ENCODE measurements at regions not wholly inside any gene's neighbourhood (a gene's known extent, or its start where the extent isn't known, plus 50 kb on each side); places are given as distances from the start of the nearest gene placed in this dataset.

- no peak for DNase-seq
These were observed 259.3 kb downstream of the DCDC2C start for GRCh38 chr2:3962719-3963118.

DNA sequence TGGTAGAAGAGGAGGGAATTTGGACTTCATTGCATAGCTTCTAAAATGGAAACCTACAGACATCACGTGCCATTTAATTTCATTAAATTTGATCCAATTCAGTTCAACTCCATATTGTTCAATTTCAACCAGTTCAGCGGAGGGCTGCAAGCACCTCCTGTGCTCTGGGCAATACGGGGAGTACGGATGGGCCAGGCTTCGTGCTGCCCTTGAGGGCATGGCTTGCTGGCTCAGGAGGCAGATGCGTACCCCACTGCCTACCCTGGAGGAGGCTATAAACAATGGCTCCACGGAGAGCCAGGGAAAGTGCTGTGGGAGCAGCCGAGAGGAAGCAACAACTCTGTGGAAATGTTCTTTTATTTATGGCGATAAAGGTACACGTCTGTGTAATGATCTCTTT is 261.8 kb downstream of the DCDC2C start:
- no peak for DNase-seq

DNA sequence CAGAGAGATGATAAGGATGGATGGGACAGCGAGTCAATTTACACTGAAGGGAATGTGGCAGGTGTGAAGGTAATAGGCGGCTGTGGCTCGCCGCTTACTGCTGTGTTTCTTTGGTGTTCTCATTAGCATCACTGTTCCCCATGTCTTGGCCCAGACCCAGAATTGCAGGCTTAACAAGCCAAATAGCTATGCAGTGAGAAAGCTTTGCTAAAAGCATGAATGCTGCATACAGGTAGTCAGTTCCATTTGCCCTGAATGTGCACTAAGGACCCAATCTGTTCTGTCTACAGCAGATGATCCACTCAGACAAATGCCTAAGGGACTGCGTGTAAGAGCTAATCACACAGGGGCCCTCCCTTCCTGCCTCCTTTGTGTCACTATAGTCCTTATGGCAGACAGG is 262.6 kb downstream of the DCDC2C start:
- no peak for DNase-seq

DNA sequence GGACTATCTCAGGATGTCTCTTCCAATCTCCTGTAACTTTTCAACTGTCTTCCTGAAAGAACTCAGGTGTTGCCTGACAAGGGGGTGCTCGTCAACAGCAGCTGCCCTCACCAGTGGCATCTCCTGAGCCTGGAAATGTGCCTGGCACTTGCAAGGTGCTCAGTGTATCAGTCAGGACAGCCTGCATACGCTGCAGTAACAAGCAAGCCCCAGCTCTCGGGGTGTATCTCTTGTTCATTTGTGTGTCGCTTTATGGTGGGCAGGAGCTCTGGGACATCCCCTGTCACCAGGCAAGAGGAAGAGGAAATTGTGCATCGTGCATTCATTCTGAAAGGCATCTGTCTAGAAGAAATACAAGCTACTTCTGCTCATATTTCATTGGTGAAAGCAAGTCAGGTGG is 263.1 kb downstream of the DCDC2C start:
- no peak for DNase-seq

- no peak for DNase-seq
These were observed 265.4 kb downstream of the DCDC2C start for GRCh38 chr2:3968736-3969135.

DNA sequence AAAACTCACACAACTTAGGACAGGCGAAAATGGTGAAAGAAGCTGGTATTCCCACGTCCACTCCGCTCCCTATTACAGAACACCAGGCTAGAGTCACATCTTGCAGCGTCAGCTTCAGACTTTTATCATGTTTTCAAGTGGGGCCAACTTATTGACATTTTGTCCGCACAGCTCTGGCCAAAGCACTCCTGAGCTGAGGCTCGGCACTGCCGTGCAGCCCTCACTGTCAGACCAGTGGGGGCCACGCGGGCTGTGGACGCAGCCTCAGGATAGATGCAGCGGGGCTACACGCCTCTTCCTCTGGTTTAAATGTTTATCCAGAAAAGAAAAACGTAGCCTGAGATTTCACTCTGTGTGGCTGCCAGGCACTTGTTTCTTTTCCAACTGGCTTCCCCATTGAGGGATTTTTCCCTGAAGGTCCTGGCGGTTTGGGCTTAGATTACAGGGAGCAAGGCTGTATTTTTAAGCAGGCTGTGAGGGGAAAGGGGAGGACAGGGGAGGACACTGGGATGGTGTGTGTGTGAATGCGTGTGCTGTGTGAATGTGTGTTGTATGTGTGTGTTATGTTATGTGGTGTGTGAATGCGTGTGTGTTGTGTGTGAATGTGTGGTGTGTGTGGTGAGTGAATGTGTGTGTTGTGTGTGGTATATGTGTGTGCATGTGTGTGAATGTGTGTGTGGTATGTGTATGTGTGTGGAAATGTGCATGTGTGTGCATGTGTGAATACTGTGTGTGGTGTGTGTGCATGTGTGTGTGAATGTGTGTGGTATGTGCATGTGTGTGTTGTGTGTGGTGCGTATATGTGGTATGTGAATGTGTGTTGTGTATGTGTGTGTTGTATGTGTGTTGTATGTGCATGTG is 267.6 kb downstream of the DCDC2C start:
- DNase-seq: no peak

GRCh38 chr2:3971652-3972192 is 268.3 kb downstream of the DCDC2C start:
- no peak for DNase-seq

DNA sequence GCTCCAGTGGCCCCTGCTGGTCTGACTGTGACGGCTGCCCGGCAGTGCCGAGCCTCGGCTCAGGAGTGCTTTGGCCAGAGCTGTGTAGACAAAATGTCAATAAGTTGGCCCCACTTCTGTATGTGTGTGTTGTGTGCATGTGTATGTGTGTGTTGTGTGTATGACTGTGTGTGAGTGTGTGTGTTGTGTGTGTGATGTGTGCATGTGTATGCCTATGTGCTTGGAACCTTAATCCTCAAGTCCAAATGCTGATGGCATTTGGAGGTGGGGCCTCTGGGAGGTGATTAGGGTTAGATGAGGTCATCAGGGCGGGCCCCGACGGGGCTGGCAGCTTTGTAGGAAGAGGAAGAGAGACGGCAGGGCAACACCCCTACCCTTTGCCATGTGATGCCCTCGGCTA is 269.0 kb downstream of the DCDC2C start:
- DNase-seq: no peak

GRCh38 chr2:3974765-3975164 is 271.4 kb downstream of the DCDC2C start:
- no peak for DNase-seq

DNA sequence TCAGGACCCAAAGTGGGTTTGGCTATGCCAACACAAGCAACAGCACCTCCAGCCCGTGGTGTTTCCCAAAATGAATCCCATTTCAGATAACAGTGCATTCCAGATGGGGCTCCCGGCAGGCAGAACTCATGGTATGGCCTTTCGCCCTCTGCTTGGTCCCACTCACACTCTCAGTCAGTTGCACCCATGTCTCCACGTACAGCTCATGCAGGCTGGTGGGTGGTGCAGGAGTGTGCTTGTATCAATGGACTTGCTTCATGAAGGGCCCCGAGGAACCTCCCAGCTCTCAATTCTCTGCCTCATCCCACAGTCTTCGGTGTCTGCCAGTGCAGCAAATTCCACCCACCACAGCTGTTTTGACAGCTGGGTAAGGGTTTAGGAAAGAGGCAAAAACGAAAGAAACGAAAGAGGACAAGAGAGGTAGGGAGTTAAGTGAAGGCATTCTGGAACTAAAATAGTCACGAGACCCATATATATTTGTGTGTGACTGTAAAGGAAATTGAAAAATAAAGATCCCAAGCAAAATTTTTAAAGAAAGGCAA is 278.1 kb downstream of the DCDC2C start:
- no peak for DNase-seq

DNA sequence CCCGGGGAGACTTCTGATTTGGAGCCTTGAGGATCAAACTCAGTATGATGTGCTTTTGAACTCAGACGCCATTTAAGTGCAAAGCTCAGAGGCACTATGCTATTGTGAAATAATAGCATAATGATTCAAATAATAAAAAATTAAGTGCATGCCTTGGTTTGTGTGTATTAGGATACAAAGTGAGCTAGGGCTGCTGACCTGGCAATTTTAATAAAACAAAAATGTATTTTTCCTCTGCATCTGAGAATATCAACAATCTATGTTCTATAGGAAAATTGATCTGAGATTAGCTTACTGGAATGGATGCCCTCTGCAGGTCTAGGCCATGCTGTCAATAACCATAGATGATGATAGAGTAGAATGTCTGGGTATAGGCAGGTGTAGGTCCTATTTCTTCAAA is 278.8 kb downstream of the DCDC2C start:
- DNase-seq: no peak

DNA sequence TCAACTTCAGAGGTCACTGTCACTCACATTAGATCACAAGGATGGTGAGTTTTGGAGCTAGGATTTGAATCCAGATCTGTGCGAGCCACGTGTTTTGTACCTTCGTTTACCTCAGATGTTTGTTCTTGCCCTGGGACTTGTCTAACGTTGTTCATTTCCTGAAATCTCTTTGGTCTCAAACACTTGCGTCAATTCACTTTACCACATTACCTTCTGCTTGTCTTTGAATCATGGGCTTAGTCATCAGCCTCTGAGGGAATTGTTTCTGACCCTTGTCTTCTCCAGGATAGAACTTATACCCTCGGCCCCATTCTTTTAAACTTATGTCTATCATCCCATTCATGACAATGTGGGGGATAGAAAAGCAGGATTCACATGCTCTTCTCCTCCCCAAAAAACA is 282.7 kb downstream of the DCDC2C start:
- no peak for DNase-seq

GRCh38 chr2:3986530-3987258 is 283.3 kb downstream of the DCDC2C start:
- no peak for DNase-seq

DNA sequence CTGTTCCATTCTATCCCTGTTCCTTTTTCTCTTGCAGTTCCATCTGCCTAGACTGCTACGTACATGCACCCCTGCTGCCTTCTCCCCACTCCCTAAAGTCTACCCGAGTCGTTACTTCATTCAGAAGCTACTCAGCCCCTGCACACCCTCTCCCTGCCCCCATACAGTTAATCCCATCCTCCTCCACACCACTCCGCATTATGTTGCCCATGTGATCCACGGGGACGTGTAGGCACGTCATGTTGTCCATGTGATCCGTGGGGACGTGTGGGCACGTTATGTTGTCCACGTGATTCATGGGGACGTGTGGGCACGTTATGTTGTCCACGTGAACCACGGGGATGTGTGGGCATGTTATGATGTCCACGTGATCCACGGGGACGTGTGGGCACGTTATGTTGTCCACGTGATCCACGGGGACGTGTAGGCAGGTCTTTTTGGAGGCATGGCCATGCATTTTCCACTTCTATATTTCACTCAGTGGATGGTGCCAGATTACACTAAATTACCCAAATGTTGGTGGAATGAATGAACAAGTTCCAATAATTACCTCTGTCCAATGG is 299.5 kb downstream of the DCDC2C start:
- DNase-seq: no peak

GRCh38 chr2:4012197-4012596 is 308.8 kb downstream of the DCDC2C start:
- no peak for DNase-seq

DNA sequence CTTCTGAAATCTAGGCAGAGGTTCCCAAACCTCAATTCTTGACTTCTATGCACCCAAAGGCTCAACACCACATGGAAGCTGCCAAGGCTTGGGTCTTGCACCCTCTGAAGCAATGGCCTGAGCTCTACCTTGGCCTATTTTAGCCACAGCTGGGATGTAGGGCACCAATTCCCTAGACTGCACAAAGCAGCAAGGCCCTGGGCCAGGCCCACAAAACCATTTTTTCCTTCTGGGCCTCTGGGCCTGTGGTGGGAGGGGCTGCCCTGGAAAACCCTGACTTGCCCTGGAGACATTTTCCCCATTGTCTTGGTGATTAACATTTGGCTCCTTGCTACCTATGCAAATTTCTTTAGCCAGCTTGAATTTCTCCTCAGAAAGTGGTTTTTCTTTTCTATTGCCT is 315.2 kb downstream of the DCDC2C start:
- no peak for DNase-seq

- no peak for DNase-seq
These were observed 316.8 kb downstream of the DCDC2C start for GRCh38 chr2:4020153-4020552.

DNA sequence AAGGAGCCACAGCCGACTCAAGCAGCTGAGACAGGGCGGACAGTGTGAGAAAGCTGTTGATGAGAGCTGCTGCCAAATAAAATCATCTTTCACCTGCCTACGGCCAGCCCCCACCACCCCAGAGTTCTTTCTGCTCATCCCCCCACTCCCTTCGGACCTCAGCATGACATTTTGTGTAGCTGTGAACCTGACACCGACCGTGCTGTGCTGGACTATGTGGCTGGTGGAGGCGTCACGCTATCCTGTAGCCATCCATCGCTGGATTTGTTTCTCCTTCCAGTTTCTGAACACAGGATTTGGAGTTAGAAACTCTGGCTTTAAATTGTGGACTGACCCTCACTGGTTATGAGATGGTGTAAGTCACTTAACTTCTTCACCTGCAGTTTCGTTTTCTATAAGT is 317.3 kb downstream of the DCDC2C start:
- DNase-seq: no peak

- no peak for DNase-seq
These were observed 321.2 kb downstream of the DCDC2C start for GRCh38 chr2:4024605-4025004.

GRCh38 chr2:4029081-4029480 is 325.7 kb downstream of the DCDC2C start:
- DNase-seq: no peak

- DNase-seq: no peak
These were observed 336.5 kb downstream of the DCDC2C start for GRCh38 chr2:4039896-4040295.

DNA sequence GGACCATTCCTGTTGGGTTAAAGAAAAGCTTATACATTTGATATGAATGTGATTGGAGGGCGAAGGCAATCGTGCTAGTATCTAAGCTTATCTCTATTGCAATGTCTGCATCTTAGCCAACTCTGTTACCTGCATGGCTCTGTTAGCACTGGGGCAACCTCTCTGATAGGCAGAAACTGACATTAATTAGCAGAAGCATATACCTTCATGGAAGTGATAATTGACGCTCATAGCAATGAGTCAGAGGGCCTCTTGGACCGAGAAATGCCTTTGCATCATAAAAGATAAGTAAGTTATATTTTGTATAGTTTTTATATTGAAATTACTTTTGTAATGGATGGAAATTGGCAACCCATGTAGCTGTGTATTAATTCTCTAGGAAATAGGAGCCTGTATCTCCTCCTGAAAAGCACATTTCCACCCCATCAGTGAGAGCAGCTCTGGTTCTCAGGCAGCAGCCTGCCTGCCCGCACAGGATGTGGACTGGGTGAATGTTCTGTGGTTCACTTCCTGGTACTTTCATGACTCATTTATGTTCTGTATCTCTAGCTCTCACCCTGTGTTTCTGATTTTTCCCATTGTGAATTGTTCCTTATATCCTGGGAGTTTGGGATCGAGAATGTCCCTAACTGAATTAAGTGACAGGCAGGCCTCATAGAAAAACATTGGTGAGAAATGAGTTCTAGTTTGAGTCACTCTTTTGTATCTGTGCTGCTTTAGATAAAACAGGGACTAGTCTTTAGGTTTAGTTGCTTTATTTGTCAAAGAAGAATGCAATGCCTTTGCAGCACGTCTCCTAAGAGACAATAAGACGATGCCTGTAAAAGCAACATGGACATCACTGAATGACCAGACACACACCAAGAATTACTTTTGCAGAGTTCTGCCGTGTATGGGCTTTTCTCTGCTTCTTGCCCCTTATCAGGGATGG is 344.9 kb downstream of the DCDC2C start:
- DNase-seq: no peak
